ENCODE measurements at regions not wholly inside any gene's neighbourhood (a gene's known extent, or its start where the extent isn't known, plus 50 kb on each side); places are given as distances from the start of the nearest gene placed in this dataset.

- TF ChIP-seq CTCF (IDR thresholded peaks at IDR 0.05) (no peak), POLR2A (IDR thresholded peaks at IDR 0.05) (no peak)
Observed at GRCh38 chr9:80094176-80094771, 522.5 kb downstream of the TLE4 start.

Measured in transverse colon (tissue), 3 donors.